ENCODE measurements at regions not wholly inside any gene's neighbourhood (a gene's known extent, or its start where the extent isn't known, plus 50 kb on each side); places are given as distances from the start of the nearest gene placed in this dataset.
"Not testable (repeated sequence)": the region's sequence is repeated elsewhere in the genome, so short reads cannot be mapped to it uniquely, and the experiment has no call there.

DNA sequence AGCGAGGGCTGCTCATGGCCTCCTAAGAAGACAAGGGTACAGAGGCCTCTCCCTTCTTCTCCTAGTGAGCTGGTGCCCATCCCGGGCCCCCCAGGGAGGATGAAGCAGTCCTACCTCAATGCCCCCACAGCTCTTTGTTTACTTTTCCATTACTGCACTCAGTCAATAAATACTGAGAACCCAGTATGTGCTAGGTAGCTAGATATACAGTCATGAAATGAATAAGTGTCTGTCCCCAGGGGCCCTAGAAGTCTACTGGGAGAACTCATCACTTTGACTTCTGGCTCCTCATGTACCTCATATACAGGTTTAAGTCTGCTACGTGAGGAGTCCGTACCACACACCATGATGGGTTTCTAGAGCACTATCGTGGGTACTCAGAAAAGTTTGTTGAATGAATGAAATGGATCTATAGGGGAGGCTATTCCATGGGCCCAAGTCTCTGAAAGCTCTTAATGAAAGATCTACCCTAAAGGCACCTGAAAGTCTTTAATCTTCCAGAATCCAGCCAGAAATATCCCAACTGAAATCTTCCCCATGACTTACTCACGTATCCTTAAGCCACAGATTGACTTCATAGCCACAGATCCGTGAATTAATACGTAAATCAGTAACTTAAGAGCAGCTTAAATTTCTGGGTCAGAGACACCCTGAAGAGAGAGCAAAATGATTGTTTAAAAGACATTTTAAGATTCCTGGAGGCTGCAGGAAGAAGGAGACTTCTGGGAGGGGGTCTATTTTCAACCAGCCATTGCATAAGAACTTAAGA lies 51.6 kb upstream of the POMP start:
- DNase-seq, result no peak

DNA sequence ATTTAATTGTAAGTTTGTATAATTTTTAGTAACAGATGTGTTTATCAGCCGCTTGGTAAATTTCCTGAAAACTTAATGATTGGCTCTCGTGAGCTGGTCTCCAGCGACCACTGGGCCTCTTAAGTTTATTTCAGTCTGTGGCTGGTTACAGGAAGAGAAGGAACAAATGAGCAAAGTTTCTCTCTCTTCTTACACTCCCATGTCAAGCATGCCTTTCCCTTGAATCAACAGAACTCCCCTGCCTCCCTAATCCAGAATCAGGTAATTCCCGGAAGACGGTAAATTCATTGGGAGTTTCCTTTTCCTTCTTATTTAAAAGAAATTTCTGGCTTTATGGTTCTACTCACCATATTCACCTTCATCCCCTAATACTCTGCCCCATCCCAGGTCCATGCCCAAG lies 52.5 kb upstream of the POMP start:
- DNase-seq, result no peak

DNA sequence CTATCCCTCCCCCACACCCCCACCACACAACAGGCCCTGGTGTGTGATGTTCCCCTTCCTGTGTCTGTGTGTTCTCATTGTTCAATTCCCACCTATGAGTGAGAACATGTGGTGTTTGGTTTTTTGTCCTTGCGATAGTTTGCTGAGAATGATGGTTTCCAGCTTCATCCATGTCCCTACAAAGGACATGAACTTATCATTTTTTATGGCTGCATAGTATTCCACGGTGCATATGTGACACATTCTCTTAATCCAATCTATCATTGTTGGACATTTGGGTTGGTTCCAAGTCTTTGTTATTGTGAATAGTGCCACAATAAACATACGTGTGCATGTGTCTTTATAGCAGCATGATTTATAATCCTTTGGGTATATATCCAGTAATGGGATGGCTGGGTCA lies 53.8 kb upstream of the POMP start:
- not testable (repeated sequence) for DNase-seq

- no peak for DNase-seq
These were observed 55.8 kb upstream of the POMP start for GRCh38 chr13:28603043-28603664.

DNA sequence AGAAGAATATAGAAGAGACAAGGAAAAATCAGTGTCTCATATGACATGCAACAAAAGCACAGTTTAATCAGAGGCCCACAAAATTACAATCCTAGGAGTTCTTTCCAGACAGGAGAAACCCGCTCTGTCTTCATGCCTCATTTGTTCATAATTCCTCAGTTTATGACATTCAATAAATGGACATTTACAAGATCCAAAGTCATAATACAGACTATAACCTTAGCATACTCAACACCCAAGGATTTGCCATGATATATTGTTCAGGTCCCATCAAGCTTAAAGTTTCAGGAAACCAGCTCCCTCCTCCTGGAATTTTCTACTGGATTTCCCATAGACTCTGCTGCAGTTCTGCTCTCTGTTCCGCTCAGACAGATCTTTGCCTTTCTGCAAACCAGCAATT lies 56.4 kb upstream of the POMP start:
- no peak for DNase-seq

GRCh38 chr13:28601581-28601980 lies 57.3 kb upstream of the POMP start:
- no peak for DNase-seq

DNA sequence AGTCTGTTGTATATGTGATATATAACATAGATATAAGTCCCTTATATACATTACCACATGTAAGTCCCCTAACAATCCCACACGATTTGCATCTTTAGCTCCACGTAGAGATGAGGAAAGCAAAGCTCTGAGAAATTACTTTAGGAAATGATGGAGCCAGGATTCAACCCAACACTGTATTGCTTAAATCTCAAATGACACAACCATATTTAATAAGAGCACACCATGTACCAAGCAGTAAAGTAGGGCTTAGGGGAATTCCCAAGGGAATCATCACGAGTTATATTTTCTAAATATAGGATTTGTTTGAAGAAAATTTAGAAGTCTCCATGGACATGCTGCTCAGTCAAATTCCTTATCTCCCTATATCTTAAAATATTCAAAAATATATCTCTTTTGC lies 61.3 kb upstream of the POMP start:
- DNase-seq, result no peak

DNA sequence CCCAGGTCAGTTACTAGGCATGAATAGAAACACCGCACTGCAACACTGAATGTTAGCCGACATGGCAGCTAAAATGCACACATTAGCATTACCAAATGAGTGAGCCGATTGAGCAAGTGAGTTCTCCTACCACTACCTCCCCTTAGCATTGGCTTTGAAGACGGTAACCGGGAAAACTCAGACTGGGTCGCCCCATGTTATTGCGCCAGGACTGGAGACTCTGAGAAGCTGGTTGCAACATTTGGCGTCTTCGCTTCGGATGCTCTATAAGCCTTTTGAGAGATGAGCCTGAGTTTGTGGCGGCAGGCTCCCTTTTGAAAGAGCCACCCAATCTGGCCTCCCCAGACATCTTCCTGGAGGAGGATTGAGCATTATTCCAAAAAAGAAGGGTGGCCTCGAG lies 68.5 kb upstream of the POMP start:
- no peak for DNase-seq

DNA sequence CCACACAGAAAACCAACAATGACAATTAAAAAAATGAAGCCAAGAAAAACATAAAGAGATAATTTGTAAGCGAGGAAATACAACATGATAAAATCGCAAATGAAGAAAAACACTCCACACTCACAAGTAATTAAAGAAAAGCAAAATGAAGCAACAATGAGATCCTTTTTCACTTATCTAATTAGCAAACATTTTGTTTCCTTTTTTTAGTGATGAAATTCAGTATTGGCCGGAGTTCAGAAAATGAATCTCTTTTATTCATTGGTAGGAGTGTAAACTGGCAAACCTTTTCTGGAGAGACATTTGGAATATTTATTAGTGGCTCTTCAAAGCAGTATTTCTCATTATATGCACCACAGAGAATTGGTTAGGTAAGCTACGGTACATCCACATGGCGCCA lies 70.6 kb upstream of the POMP start:
- DNase-seq, result no peak

GRCh38 chr13:28587174-28587540 lies 71.8 kb upstream of the POMP start:
- no peak for DNase-seq

GRCh38 chr13:28586439-28587173 lies 72.3 kb upstream of the POMP start:
- DNase-seq, result no peak

- DNase-seq, result no peak
These were observed 73.4 kb upstream of the POMP start for GRCh38 chr13:28585561-28585960.

- no peak for DNase-seq
These were observed 74.0 kb upstream of the POMP start for GRCh38 chr13:28584873-28585381.

DNA sequence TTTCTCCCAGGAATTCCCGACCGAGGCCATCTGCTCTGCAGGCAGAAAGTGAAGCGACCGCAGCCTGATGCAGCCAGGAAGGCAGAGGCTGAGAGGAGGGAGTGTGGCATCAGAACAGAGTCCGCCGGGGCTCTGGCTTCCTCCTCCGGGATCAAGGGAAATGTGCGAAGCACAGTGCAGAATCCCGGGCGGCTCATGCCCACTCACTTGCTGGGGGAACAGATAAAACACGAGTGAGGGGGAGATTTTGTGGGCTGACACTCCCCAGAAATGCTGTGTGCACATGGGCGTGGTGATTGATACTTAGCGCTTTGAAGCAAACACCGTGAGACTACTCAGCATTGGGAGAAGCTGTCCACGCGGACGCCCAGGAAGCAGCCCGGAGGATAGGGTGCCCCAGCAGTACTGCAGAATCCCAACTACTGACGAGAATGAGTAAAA lies 75.3 kb upstream of the POMP start:
- no peak for DNase-seq

- no peak for DNase-seq
These were observed 76.1 kb upstream of the POMP start for GRCh38 chr13:28582892-28583240.

DNA sequence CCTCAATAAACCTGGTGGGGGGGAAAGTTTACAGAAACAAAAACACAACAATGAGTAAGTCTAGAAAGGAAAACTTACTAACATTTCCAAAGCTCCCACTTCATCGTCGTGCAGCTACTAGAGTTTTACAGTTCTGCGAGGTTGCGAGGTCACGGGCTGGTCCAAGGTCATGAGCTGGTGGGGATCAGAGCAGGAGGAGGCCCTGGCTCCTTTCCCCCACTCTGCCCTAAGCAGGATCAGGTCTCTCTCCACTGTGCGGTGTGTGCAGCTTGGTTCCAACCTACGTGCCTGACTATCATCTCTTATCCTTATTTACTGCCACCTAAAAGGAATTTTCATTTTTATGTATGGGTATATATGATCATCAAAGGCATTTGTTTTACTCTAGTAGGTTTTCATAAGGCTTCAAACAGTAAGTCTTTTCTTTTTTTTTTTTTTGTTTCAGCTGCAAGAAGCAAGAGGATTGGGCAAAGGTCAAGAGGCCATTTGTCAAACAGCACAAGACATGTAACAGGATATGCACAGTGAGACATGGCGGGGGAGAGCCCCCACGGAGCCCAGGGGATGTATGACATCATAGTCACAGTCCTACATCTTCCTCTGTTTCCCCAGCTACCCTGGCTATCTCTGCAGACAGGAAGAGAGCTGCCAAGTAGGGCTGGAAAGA lies 76.6 kb upstream of the POMP start:
- DNase-seq, result peak in 1 of 2 experiments; percentile 28

- no peak for DNase-seq
These were observed 77.5 kb upstream of the POMP start for GRCh38 chr13:28581451-28581850.

DNA sequence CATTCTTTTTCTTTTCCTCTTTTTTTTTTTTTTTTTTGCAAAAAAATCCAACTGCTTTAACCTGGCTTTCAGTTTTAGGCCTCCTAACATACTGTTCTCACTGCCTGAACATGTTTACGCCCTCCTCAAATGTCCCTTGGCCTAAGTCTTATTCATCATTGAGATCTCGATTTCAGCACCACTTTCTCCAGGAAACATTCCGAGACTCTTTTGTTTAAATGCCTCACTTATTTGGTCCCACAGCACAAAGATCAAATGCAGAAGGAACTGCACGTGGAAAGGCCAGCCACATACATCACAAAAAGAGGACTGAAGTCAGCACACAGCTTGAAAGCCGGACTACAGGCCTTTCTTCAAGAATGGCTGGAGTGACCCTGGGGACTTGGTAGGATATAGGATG lies 79.2 kb upstream of the POMP start:
- no peak for DNase-seq

DNA sequence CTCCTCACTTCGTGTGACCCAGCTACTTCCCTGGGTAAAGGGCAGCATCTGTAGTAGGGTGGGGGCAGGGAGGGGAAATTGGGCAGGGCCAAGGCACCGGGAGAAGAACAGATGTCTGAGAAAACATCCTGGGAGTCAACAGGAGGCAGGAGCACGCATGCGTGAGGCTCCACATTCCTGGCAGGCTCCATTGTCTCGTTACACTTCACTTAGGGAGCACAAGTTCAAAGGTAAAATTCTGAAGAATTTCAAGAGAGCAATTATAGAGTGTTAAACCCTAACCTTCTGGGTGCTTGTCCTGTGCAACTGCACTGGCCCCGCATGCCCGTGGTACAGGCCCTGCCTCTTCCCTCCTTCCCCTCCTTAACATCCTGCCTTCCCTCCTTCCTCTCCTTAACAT lies 79.6 kb upstream of the POMP start:
- no peak for DNase-seq

GRCh38 chr13:28576067-28576466 lies 81.1 kb upstream of the FLT1 start:
- DNase-seq, result no peak

DNA sequence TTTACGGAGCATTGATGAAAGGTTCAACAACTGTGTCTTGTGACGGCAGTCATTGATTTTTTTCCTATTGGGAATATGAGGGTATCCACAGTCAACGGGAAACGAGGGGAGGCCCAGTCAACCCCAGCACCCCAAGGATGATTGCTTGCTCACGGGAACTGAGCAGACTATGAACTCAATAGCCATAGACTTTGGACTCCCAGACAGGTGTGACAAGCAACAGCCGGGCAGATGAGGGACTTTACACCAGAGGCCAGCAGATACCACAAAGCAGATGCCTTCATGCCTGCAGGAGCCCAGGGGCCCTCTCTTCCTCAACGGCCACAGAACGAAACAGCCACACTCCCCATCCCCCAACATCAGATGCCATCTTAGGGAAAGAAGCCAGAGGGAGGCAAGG lies 80.3 kb upstream of the FLT1 start:
- DNase-seq, result no peak

GRCh38 chr13:28574617-28575142 lies 79.8 kb upstream of the FLT1 start:
- DNase-seq, result no peak
